ENCODE measurements at regions not wholly inside any gene's neighbourhood (a gene's known extent, or its start where the extent isn't known, plus 50 kb on each side); places are given as distances from the start of the nearest gene placed in this dataset.

- DNase-seq (ENCODE audit: low spot score) = no peak
Observed at GRCh38 chr18:47543080-47543479, 291.6 kb upstream of the SKOR2 start.

GRCh38 chr18:47542551-47542950, 291.1 kb upstream of the SKOR2 start:
- DNase-seq (ENCODE audit: low spot score) = no peak

GRCh38 chr18:47531717-47532116, 280.3 kb upstream of the SKOR2 start:
- no peak for DNase-seq (ENCODE audit: low spot score)

GRCh38 chr18:47530695-47531094, 279.2 kb upstream of the SKOR2 start:
- no peak for DNase-seq (ENCODE audit: low spot score)

GRCh38 chr18:47528343-47528742, 276.9 kb upstream of the SKOR2 start:
- DNase-seq (ENCODE audit: low spot score) = no peak

GRCh38 chr18:47526147-47526546, 274.7 kb upstream of the SKOR2 start:
- DNase-seq (ENCODE audit: low spot score) = no peak

GRCh38 chr18:47522359-47522758, 270.9 kb upstream of the SKOR2 start:
- DNase-seq (ENCODE audit: low spot score) = no peak

- DNase-seq (ENCODE audit: low spot score) = no peak
Observed at GRCh38 chr18:47520263-47520662, 268.8 kb upstream of the SKOR2 start.

- DNase-seq (ENCODE audit: low spot score) = no peak
Observed at GRCh38 chr18:47519706-47520105, 268.2 kb upstream of the SKOR2 start.

GRCh38 chr18:47519277-47519676, 267.8 kb upstream of the SKOR2 start:
- no peak for DNase-seq (ENCODE audit: low spot score)

GRCh38 chr18:47513614-47514013, 262.2 kb upstream of the SKOR2 start:
- DNase-seq (ENCODE audit: low spot score) = no peak

GRCh38 chr18:47512726-47513435, 261.4 kb upstream of the SKOR2 start:
- DNase-seq (ENCODE audit: low spot score) = no peak

GRCh38 chr18:47512056-47512455, 260.6 kb upstream of the SKOR2 start:
- no peak for DNase-seq (ENCODE audit: low spot score)

GRCh38 chr18:47510831-47511230, 259.4 kb upstream of the SKOR2 start:
- DNase-seq (ENCODE audit: low spot score) = no peak

GRCh38 chr18:47507651-47508050, 256.2 kb upstream of the SKOR2 start:
- no peak for DNase-seq (ENCODE audit: low spot score)

GRCh38 chr18:47506897-47507296, 255.4 kb upstream of the SKOR2 start:
- DNase-seq (ENCODE audit: low spot score) = no peak

GRCh38 chr18:47501946-47502345, 250.5 kb upstream of the SKOR2 start:
- DNase-seq (ENCODE audit: low spot score) = no peak

GRCh38 chr18:47500930-47501329, 249.5 kb upstream of the SKOR2 start:
- no peak for DNase-seq (ENCODE audit: low spot score)

- no peak for DNase-seq (ENCODE audit: low spot score)
Observed at GRCh38 chr18:47492691-47493090, 241.2 kb upstream of the SKOR2 start.

GRCh38 chr18:47490882-47491281, 239.4 kb upstream of the SKOR2 start:
- no peak for DNase-seq (ENCODE audit: low spot score)

GRCh38 chr18:47485221-47485797, 233.8 kb upstream of the SKOR2 start:
- no peak for DNase-seq (ENCODE audit: low spot score)

- no peak for DNase-seq (ENCODE audit: low spot score)
Observed at GRCh38 chr18:47484068-47484467, 232.6 kb upstream of the SKOR2 start.

- no peak for DNase-seq (ENCODE audit: low spot score)
Observed at GRCh38 chr18:47480166-47480565, 228.7 kb upstream of the SKOR2 start.

- DNase-seq (ENCODE audit: low spot score) = no peak
Observed at GRCh38 chr18:47471784-47472183, 220.3 kb upstream of the SKOR2 start.

Measured in COLO829 (cell line).